ENCODE measurements at regions not wholly inside any gene's neighbourhood (a gene's known extent, or its start where the extent isn't known, plus 50 kb on each side); places are given as distances from the start of the nearest gene placed in this dataset.

DNA sequence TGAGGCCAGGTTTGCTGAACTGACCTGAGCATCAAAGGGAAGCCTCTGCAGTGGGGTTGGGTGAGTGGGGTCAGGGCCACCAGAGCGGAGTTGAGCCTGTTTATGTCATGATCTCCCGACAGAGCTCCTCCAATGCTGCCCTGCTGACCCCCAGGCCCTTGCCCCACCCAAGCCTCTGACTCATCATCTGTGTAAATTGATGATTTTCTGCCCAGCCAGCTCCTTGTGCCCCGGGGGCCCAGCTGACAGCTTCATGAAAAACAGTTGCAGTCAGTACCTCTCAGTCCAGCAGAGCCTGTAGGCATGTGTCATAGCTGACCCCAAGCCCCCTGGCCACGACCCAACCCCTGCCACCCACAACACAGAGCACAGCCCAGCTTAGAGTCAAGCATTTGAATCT lies 134.9 kb downstream of the CCT6B start:
- TF ChIP-seq, protein P1, sequence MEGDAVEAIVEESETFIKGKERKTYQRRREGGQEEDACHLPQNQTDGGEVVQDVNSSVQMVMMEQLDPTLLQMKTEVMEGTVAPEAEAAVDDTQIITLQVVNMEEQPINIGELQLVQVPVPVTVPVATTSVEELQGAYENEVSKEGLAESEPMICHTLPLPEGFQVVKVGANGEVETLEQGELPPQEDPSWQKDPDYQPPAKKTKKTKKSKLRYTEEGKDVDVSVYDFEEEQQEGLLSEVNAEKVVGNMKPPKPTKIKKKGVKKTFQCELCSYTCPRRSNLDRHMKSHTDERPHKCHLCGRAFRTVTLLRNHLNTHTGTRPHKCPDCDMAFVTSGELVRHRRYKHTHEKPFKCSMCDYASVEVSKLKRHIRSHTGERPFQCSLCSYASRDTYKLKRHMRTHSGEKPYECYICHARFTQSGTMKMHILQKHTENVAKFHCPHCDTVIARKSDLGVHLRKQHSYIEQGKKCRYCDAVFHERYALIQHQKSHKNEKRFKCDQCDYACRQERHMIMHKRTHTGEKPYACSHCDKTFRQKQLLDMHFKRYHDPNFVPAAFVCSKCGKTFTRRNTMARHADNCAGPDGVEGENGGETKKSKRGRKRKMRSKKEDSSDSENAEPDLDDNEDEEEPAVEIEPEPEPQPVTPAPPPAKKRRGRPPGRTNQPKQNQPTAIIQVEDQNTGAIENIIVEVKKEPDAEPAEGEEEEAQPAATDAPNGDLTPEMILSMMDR (IDR thresholded peaks at IDR 0.05): no peak
- TF ChIP-seq POLR2A (IDR thresholded peaks at IDR 0.05): no peak

All from right lobe of liver (tissue), 4 donors.